AG09309 (cell line): ENCODE measurements at regions not wholly inside any gene's neighbourhood (a gene's known extent, or its start where the extent isn't known, plus 50 kb on each side); places are given as distances from the start of the nearest gene placed in this dataset.

Experiments
- DNase-seq: peaks from one replicate; pipeline ENCODE4 v3.0.0-alpha.2; 2010; ENCODE audit warnings: low read depth
- H3K4me3 ChIP-seq: 2 replicates; pipeline ENCODE4 v1.5.1; 2011; ENCODE audit warnings: mild to moderate bottlenecking, low read depth, low read length, moderate library complexity; ENCODE audit not compliant: control insufficient read depth
- CTCF ChIP-seq: IDR thresholded peaks from 2 replicates; pipeline ENCODE4 v1.5.1; 2011; ENCODE audit warnings: mild to moderate bottlenecking, low read depth, low read length, inconsistent platforms; ENCODE audit not compliant: insufficient read depth, control insufficient read depth; ENCODE audit errors: missing control alignments

GRCh38 chr1:57623039-57623790 lies 199.4 kb upstream of the DAB1 start:
- no peak for DNase-seq
- H3K4me3 ChIP-seq = no peak overlapping the region
- TF ChIP-seq CTCF = no peak

DNA sequence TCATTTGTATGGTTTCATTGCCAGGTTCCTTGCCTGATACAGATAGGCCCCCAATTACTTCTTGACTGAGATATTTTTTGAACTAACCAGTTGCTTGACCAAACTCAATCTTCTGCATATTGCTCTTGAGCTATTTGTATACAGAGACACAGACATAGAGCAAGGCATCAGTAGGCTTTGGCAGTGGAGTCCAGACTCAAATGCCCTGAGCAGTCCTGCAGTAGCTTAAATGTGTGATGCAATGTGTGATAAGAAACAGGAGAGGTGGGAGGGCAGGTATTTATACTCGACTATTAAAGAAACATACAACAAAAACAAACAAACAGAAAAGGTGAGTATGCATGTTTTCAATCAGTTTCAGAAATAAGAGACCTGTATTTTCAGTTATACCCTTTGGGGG lies 197.9 kb upstream of the DAB1 start:
- DNase-seq = no peak
- no peak for TF ChIP-seq CTCF

GRCh38 chr1:57620605-57621004 lies 196.7 kb upstream of the DAB1 start:
- TF ChIP-seq CTCF = no peak
- no peak overlapping the region for H3K4me3 ChIP-seq
- no peak for DNase-seq

More for the DNA sequence above, 197.9 kb upstream of the DAB1 start:
- H3K4me3 ChIP-seq = no peak overlapping the region

- no peak for DNase-seq
- no peak for TF ChIP-seq CTCF
- no peak overlapping the region for H3K4me3 ChIP-seq
Observed at GRCh38 chr1:57616921-57617320, 193.1 kb upstream of the DAB1 start.

GRCh38 chr1:57615956-57616355 lies 192.1 kb upstream of the DAB1 start:
- no peak overlapping the region for H3K4me3 ChIP-seq
- no peak for TF ChIP-seq CTCF
- no peak for DNase-seq

DNA sequence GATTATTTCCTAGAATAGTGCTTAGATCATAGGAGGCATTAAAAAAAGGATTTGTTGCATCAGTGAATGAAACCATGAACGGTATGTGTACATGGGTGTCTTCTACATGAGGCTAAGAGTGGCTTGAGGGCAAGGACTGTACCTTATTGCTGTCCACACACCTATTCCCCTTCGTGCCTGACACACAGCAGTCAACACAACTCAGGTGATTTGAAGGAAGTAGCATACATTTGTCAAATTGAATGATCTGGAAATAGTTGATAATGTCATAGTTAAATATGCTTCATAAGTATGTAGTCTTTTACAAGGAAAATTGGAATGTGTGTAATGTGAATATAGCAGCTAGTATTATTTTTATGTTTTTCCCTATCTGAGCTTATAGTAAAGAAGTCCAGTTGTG lies 189.0 kb upstream of the DAB1 start:
- no peak for TF ChIP-seq CTCF
- DNase-seq = no peak

More for the DNA sequence above, 189.0 kb upstream of the DAB1 start:
- H3K4me3 ChIP-seq = no peak overlapping the region
